Adrenal gland (tissue), 9 donors: ENCODE measurements at regions not wholly inside any gene's neighbourhood (a gene's known extent, or its start where the extent isn't known, plus 50 kb on each side); places are given as distances from the start of the nearest gene placed in this dataset.

Source experiments
- DNase-seq, 7 donors: peaks; one replicate each; pipeline ENCODE4 v3.0.0-alpha.2; 2019 to 2020
- H3K27ac ChIP-seq, 5 donors: fragments of 200-600 bp; sonication (generic) in 4 of 5; 1 replicate in 3 of 5; 2 replicates in 2 of 5; pipeline versions ENCODE4 v1.5.1 to v1.8.0; 2016 to 2020; ENCODE audit warnings: mild to moderate bottlenecking in 1 of 5
- H3K27me3 ChIP-seq: fragments of 200-600 bp; 2 replicates; pipeline ENCODE4 v1.8.0; 2021
- H3K36me3 ChIP-seq, 2 donors: fragments of 200-600 bp; replicated peaks in 1 of 2; 1 replicate in 1 of 2; 2 replicates in 1 of 2; pipeline versions ENCODE4 v1.5.1 to v1.8.0; 2018 to 2022
- H3K4me1 ChIP-seq, 2 donors: fragments of 200-600 bp; replicated peaks in 1 of 2; 1 replicate in 1 of 2; 2 replicates in 1 of 2; pipeline versions ENCODE4 v1.5.1 to v1.8.0; 2018 to 2021
- H3K4me3 ChIP-seq, 4 donors: fragments of 200-600 bp; sonication (generic) in 3 of 4; one replicate each; pipeline ENCODE4 v1.5.1; 2016 to 2018
- H3K9me3 ChIP-seq, 3 donors: fragments of 200-600 bp; sonication (generic) in 1 of 3; replicated peaks in 1 of 3; 1 replicate in 2 of 3; 2 replicates in 1 of 3; pipeline versions ENCODE4 v1.5.1 to v1.8.0; 2016 to 2021
- POLR2A ChIP-seq, 2 donors: fragments of 450-650 bp; IDR thresholded peaks; one replicate each; pipeline ENCODE4 v1.6.1; 2017; ENCODE audit warnings: antibody characterized with exemption in 2 of 2, mild to moderate bottlenecking in 2 of 2, moderate library complexity in 1 of 2
- WGBS, 4 donors: extraction: QIAGEN DNeasy Blood & Tissue Kit in 2 of 4; methylation state at CpG; one replicate each; pipeline versions ENCODE4 v1.1.5 to v1.1.7; 2013 to 2017; 5-methylcytosine and 5-hydroxymethylcytosine counted together
- intact Hi-C, 2 donors: fragments of 100-400 bp; cut with DNase I; formaldehyde crosslinking; loops; one replicate each; pipeline versions ENCODE4 v1.14.1 to v1.15.0; 2022 to 2023
- TF ChIP-seq, protein P1 (sequence below), 6 experiments: fragments of 450-650 bp in 4 of 6; fragments of 200-600 bp in 2 of 6; sonication (generic) in 1 of 6; IDR thresholded peaks; 1 replicate in 5 of 6; 2 replicates in 1 of 6; pipeline versions ENCODE4 v1.5.1 to v1.8.0; 2016 to 2021; ENCODE audit warnings: antibody characterized with exemption in 6 of 6, mild to moderate bottlenecking in 2 of 6, moderate library complexity in 1 of 6
- donor health status: healthy with polysubstance abuse.
- donor health status: Bipolar disorder and iron deficiency.
- donor health status: DM: yes; HTN: yes; CAD: no.
- donor health status: DM: no; HTN: no; CAD: no.
- donor health status: DM: no; HTN: no; CAD: no.

DNA sequence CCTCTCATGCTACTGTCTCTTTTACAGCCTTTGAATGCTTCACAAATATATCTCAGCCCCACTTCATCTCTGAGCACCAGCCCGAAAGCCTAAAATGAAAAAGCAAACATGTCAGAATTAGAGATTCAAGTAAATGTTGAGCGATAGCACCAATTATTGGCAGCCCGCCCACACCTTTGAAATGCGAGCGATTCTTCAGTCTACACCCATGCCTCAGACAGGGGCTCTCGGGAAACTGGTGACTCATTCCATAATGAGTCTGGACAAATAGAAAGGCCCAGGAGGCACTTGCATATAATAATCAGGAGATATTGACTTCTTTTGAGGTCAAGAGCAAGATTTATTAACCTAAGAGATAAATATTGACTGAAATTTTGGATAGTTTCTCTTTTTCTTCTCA is 487.3 kb upstream of the PTBP2 start:
- Histone ChIP-seq H3K4me3 (no peak overlapping the region), H3K9me3 (no peaks in the 10 kb centered on the region), H3K36me3 (no peaks in the 10 kb centered on the region), H3K27ac (no peak overlapping the region), H3K4me1 (no peaks in the 10 kb centered on the region), H3K27me3 (no peaks in the 10 kb centered on the region)
- TF ChIP-seq, protein P1, sequence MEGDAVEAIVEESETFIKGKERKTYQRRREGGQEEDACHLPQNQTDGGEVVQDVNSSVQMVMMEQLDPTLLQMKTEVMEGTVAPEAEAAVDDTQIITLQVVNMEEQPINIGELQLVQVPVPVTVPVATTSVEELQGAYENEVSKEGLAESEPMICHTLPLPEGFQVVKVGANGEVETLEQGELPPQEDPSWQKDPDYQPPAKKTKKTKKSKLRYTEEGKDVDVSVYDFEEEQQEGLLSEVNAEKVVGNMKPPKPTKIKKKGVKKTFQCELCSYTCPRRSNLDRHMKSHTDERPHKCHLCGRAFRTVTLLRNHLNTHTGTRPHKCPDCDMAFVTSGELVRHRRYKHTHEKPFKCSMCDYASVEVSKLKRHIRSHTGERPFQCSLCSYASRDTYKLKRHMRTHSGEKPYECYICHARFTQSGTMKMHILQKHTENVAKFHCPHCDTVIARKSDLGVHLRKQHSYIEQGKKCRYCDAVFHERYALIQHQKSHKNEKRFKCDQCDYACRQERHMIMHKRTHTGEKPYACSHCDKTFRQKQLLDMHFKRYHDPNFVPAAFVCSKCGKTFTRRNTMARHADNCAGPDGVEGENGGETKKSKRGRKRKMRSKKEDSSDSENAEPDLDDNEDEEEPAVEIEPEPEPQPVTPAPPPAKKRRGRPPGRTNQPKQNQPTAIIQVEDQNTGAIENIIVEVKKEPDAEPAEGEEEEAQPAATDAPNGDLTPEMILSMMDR (IDR thresholded peaks at IDR 0.05) = no peak
- peak in 6 of 7 donors; percentile 17 to 62 (median 30) for DNase-seq
- 33 to 46% (median 43%) methylated on average over 6 of the region's 6 CpGs for WGBS, 4 donors
- intact Hi-C loops = loop anchor here in 1 of 2 donors (10.0 kb wide), 1 partner anchor 611 kb away; no protein-coding TSS in a partner anchor

DNA sequence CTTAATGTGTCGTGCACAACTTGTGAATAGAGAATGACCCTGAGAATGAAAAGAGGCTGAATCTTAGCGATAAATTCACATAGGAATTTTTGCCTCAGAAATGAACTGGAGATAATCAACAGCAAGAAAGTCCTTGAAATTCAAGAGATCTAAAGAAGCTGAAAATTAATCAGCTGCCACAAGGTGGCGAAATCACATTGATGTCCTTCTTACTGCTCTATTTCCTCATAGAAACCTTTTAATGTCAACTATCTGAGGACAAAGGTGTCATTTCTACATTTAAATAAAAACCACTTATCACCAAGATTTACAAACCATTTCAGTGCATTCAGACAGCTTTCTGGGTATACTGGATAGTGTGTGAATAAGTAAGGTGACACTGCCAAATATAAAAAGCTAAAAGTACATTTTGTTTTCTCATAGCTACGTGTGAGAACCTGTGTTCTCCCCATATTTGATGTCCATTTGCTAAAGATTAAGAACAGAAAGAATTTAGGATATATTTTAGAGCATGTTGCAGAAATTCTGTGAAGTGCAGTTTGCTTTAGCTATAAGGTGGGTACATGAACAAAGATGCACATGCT is 485.3 kb upstream of the PTBP2 start:
- H3K4me3 ChIP-seq = no peak overlapping the region
- H3K4me1 ChIP-seq = no peaks in the 10 kb centered on the region
- DNase-seq = peak in 6 of 7 donors; percentile 28 to 69 (median 50)
- H3K36me3 ChIP-seq = no peaks in the 10 kb centered on the region
- 28 to 36% (median 32%) methylated on average over 3 to 4 of the region's 4 CpGs for WGBS, 4 donors
- H3K27ac ChIP-seq = no peak overlapping the region
- no peak for TF ChIP-seq POLR2A (IDR thresholded peaks at IDR 0.05)
- TF ChIP-seq, protein P1 (IDR thresholded peaks at IDR 0.05) = peak; percentile 48 to 75 (median 61)
- no peaks in the 10 kb centered on the region for H3K27me3 ChIP-seq
- intact Hi-C loops = loop anchor here in 1 of 2 donors (10.0 kb wide), 1 partner anchor 609 kb away; no protein-coding TSS in a partner anchor
- no peaks in the 10 kb centered on the region for H3K9me3 ChIP-seq

DNA sequence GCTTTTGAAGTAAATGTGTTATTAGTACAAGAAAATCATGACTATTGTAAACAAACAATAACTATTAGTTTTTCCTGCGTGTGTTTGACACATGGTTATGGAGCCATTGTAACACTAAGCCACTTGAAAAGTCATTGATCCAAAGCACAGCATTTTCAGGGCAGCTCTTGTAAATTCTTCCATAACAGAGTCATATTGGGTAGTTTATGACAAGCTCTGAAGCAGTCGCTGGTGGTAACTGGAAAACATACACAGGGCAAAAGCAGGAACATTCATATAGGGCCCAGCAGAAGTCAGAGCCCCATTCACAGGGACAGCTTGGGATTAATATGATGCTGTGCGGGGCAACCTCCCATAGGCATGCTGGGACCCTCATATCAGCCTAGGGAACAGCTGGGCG is 483.2 kb upstream of the PTBP2 start:
- Histone ChIP-seq H3K36me3 (no peaks in the 10 kb centered on the region), H3K27me3 (no peaks in the 10 kb centered on the region), H3K9me3 (no peaks in the 10 kb centered on the region), H3K27ac (no peak overlapping the region), H3K4me3 (no peak overlapping the region), H3K4me1 (no peaks in the 10 kb centered on the region)
- 68 to 71% (median 70%) methylated on average over 4 of the region's 4 CpGs for WGBS, 4 donors
- TF ChIP-seq, protein P1 (IDR thresholded peaks at IDR 0.05) = no peak
- TF ChIP-seq POLR2A (IDR thresholded peaks at IDR 0.05) = no peak
- no peak for DNase-seq
- intact Hi-C loops = loop anchor here in 1 of 2 donors (10.0 kb wide), 1 partner anchor 606 kb away; no protein-coding TSS in a partner anchor

DNA sequence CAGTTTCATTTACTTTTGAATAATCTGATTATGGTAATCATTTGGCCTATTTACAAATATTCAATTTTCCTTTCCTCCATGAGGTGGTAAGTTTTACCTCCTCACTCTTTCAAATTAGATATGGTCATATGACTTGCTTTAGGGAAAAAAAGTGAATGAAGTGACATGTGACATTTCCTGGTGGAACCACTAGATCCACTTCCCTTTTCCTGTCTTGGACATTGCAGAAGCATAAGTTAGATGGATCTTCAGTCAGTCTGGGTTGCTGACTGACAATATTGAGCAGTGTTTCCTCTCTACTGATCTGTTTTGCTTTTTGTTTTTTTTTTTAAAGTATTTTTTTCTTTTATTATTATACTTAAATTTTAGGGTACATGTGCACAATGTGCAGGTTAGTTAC is 481.1 kb upstream of the PTBP2 start:
- intact Hi-C loops = no loop called here
- H3K36me3 ChIP-seq = no peaks in the 10 kb centered on the region
- TF ChIP-seq, protein P1 (IDR thresholded peaks at IDR 0.05) = no peak
- TF ChIP-seq POLR2A (IDR thresholded peaks at IDR 0.05) = no peak
- no peaks in the 10 kb centered on the region for H3K4me1 ChIP-seq
- H3K27me3 ChIP-seq = no peaks in the 10 kb centered on the region
- no peak for DNase-seq
- no peak overlapping the region for H3K4me3 ChIP-seq
- H3K27ac ChIP-seq = no peak overlapping the region
- H3K9me3 ChIP-seq = no peaks in the 10 kb centered on the region
